ENCODE measurements at regions not wholly inside any gene's neighbourhood (a gene's known extent, or its start where the extent isn't known, plus 50 kb on each side); places are given as distances from the start of the nearest gene placed in this dataset.

GRCh38 chr11:28466506-28466905 is 358.3 kb downstream of the METTL15 start:
- DNase-seq: no peak

GRCh38 chr11:28464252-28464867 is 356.2 kb downstream of the METTL15 start:
- no peak for DNase-seq

- no peak for DNase-seq
Measured at GRCh38 chr11:28463826-28464225, 355.6 kb downstream of the METTL15 start.

GRCh38 chr11:28461846-28462245 is 353.7 kb downstream of the METTL15 start:
- DNase-seq: no peak

- DNase-seq: no peak
Measured at GRCh38 chr11:28461338-28461737, 353.1 kb downstream of the METTL15 start.

- DNase-seq: no peak
Measured at GRCh38 chr11:28460348-28460747, 352.2 kb downstream of the METTL15 start.

- DNase-seq: no peak
Measured at GRCh38 chr11:28459912-28460311, 351.7 kb downstream of the METTL15 start.

GRCh38 chr11:28457481-28458065 is 349.4 kb downstream of the METTL15 start:
- DNase-seq: no peak

- no peak for DNase-seq
Measured at GRCh38 chr11:28448186-28448585, 340.0 kb downstream of the METTL15 start.

GRCh38 chr11:28447226-28447625 is 339.0 kb downstream of the METTL15 start:
- DNase-seq: no peak

- no peak for DNase-seq
Measured at GRCh38 chr11:28442131-28442530, 333.9 kb downstream of the METTL15 start.

- no peak for DNase-seq
Measured at GRCh38 chr11:28439403-28439802, 331.2 kb downstream of the METTL15 start.

- DNase-seq: no peak
Measured at GRCh38 chr11:28420099-28420498, 311.9 kb downstream of the METTL15 start.

GRCh38 chr11:28417601-28418323 is 309.6 kb downstream of the METTL15 start:
- DNase-seq: no peak

GRCh38 chr11:28412029-28412428 is 303.8 kb downstream of the METTL15 start:
- DNase-seq: no peak

- DNase-seq: no peak
Measured at GRCh38 chr11:28401446-28401845, 293.3 kb downstream of the METTL15 start.

GRCh38 chr11:28400331-28401100 is 292.3 kb downstream of the METTL15 start:
- DNase-seq: no peak

GRCh38 chr11:28393348-28393747 is 285.2 kb downstream of the METTL15 start:
- DNase-seq: no peak

GRCh38 chr11:28384418-28384817 is 276.2 kb downstream of the METTL15 start:
- DNase-seq: no peak

GRCh38 chr11:28383456-28383855 is 275.3 kb downstream of the METTL15 start:
- no peak for DNase-seq
